ENCODE measurements at regions not wholly inside any gene's neighbourhood (a gene's known extent, or its start where the extent isn't known, plus 50 kb on each side); places are given as distances from the start of the nearest gene placed in this dataset.

- no peak for DNase-seq
Measured at GRCh38 chr6:91669154-91669870, 1082.4 kb upstream of the MAP3K7 start.

GRCh38 chr6:91667596-91667995, 1080.7 kb upstream of the MAP3K7 start:
- DNase-seq, result no peak

- no peak for DNase-seq
Measured at GRCh38 chr6:91664327-91664959, 1077.6 kb upstream of the MAP3K7 start.

- no peak for DNase-seq
Measured at GRCh38 chr6:91660893-91661292, 1074.0 kb upstream of the MAP3K7 start.

- DNase-seq, result peak; percentile 34
Measured at GRCh38 chr6:91659891-91660290, 1073.0 kb upstream of the MAP3K7 start.

GRCh38 chr6:91654793-91655192, 1067.9 kb upstream of the MAP3K7 start:
- no peak for DNase-seq

GRCh38 chr6:91654357-91654756, 1067.5 kb upstream of the MAP3K7 start:
- DNase-seq, result no peak

- DNase-seq, result no peak
Measured at GRCh38 chr6:91653895-91654294, 1067.0 kb upstream of the MAP3K7 start.

- DNase-seq, result no peak
Measured at GRCh38 chr6:91653076-91653723, 1066.3 kb upstream of the MAP3K7 start.

- no peak for DNase-seq
Measured at GRCh38 chr6:91646649-91647048, 1059.8 kb upstream of the MAP3K7 start.

GRCh38 chr6:91645811-91646210, 1058.9 kb upstream of the MAP3K7 start:
- no peak for DNase-seq

- no peak for DNase-seq
Measured at GRCh38 chr6:91637217-91637616, 1050.3 kb upstream of the MAP3K7 start.

- DNase-seq, result no peak
Measured at GRCh38 chr6:91634791-91635190, 1047.9 kb upstream of the MAP3K7 start.

GRCh38 chr6:91633374-91634111, 1046.7 kb upstream of the MAP3K7 start:
- no peak for DNase-seq

GRCh38 chr6:91632308-91632707, 1045.4 kb upstream of the MAP3K7 start:
- no peak for DNase-seq

GRCh38 chr6:91631227-91631626, 1044.4 kb upstream of the MAP3K7 start:
- no peak for DNase-seq

- DNase-seq, result no peak
Measured at GRCh38 chr6:91626911-91627310, 1040.0 kb upstream of the MAP3K7 start.

- DNase-seq, result no peak
Measured at GRCh38 chr6:91613481-91613880, 1026.6 kb upstream of the MAP3K7 start.

GRCh38 chr6:91611190-91611589, 1024.3 kb upstream of the MAP3K7 start:
- DNase-seq, result no peak

GRCh38 chr6:91608428-91608827, 1021.6 kb upstream of the MAP3K7 start:
- no peak for DNase-seq

GRCh38 chr6:91606148-91606901, 1019.5 kb upstream of the MAP3K7 start:
- DNase-seq, result no peak

- DNase-seq, result no peak
Measured at GRCh38 chr6:91600561-91600960, 1013.7 kb upstream of the MAP3K7 start.

GRCh38 chr6:91590191-91590590, 1003.3 kb upstream of the MAP3K7 start:
- no peak for DNase-seq
